HFF-Myc (cell line): ENCODE measurements at regions not wholly inside any gene's neighbourhood (a gene's known extent, or its start where the extent isn't known, plus 50 kb on each side); places are given as distances from the start of the nearest gene placed in this dataset.
"Not testable (repeated sequence)": the region's sequence is repeated elsewhere in the genome, so short reads cannot be mapped to it uniquely, and the experiment has no call there.

Experiments used
- DNase-seq: peaks from one replicate; pipeline ENCODE4 v3.0.0-alpha.2; 2011; ENCODE audit warnings: low read depth; ENCODE audit errors: extremely low read depth
- H3K4me3 ChIP-seq: replicated peaks from 2 replicates; pipeline ENCODE4 v1.5.1; 2011; ENCODE audit warnings: low read depth, mild to moderate bottlenecking, control low read depth, low read length
- CTCF ChIP-seq: IDR thresholded peaks from 2 replicates; pipeline ENCODE4 v1.5.1; 2012; ENCODE audit warnings: mild to moderate bottlenecking, low read depth, low read length, control low read depth; ENCODE audit errors: missing control alignments

GRCh38 chr5:142235050-142235797 is 89.6 kb downstream of the SPRY4 start:
- H3K4me3 ChIP-seq = no peak overlapping the region
- no peak for DNase-seq
- no peak for TF ChIP-seq CTCF

DNA sequence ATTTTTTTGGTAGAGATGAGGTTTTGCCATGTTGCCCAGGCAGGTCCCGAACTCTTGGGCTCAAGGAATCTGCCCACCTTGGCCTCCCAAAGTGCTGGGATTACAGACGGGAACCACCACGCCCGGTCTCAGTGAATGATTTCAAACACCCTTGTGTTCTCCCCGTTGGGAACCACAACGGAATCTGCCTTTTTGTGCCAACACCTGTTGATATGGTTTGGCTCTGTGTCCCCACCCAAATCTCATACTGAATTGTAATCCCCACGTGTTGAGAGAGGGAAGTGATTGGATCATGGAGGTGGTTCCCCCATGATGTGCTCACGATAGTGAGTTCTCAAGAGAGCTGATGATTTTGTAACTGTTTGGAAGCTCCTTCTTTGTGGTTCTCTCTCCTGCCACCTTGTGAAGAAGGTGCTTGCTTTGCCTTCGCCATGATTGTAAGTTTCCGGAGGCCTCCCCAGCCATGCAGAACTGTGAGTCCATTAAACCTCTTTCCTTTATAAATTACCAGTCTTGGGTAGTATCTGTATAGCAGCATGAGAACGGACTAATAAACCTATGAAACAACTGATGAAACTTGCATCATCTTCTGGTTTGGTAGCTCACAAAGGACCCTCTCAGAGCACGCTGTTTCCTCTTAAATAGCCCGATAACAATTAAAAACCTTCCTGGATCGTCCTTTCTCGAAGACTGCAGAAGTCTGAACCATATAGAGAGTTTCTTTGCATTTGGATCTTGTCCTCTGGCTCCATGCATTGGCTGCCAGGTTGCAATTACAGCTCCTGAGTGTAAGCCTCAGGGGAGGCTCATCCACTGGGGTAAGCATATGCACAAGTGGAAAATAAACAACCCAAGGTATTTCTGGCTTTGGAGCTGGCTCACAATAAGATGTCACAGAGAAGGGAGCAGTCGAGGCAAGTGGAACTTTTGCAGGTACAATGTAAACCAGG is 91.5 kb downstream of the SPRY4 start:
- no peak for TF ChIP-seq CTCF
- no peak overlapping the region for H3K4me3 ChIP-seq

GRCh38 chr5:142230949-142231348 is 93.9 kb downstream of the SPRY4 start:
- DNase-seq, H3K4me3 ChIP-seq: not testable (repeated sequence)

More for the DNA sequence above, 91.5 kb downstream of the SPRY4 start:
- no peak for DNase-seq

DNA sequence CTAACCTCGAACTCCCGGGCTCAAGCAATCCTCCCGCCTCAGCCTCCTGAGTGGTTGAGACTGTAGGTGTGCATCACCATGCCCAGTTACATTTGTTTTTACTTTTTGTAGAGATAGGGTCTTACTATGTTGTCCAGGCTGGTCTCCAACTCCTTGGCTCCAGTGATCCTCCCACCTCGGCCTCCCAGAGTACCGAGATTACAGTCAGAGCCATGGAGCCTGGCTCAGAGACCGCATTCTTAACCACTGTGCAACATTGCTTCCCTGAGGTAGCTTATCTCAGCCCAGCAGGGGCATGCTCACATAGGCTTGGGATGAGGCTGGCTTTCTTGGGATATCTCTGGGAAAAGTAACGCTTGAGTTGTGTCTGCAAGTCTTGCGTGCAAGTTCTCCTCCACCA is 99.7 kb downstream of the SPRY4 start:
- DNase-seq = no peak
- TF ChIP-seq CTCF = no peak

DNA sequence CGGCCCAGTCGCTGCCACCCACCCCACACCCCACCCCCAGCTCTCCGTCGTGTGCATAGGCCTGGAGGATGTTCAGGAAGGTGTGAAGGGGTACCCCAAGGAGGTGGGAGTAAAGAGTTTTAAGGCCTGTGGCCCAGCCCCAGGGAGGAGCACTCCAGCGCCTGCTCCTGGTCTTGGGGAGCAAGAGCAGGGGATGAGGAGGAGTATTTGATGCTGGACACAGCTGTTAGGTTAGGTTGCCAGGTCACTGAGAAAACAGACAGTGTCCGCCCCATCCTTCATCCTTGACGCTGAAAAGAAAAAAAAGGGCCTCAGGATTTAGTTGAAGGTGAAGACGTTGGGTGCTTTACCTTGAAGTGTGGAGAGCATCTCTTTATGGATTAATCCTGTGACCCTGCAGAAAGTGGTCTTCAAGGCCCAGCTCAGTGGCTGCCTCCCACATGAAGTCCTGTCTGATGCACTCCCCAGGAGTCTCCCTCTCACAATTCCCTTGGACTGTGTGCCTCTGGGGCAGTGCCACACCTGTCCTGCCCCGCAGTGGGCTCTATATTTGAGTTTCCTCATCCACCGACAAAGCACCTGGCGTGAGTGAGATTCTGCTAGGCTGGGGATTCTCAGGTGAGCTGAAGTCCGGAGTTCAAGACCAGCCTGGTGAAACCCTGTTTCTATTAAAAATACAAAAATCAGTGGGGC is 101.8 kb downstream of the SPRY4 start:
- DNase-seq = no peak
- no peak overlapping the region for H3K4me3 ChIP-seq
- TF ChIP-seq CTCF = no peak

More for the DNA sequence above, 99.7 kb downstream of the SPRY4 start:
- no peak overlapping the region for H3K4me3 ChIP-seq

- no peak for DNase-seq
- TF ChIP-seq CTCF = no peak
- no peak overlapping the region for H3K4me3 ChIP-seq
These were observed 102.5 kb downstream of the SPRY4 start for GRCh38 chr5:142222225-142222865.
